Stimulated activated naive CD8-positive, alpha-beta T cell treated with anti-CD3 and anti-CD28 coated beads, Interleukin-15, amount 100 ng/mL, for 72 hours (primary cell): ENCODE measurements at regions not wholly inside any gene's neighbourhood (a gene's known extent, or its start where the extent isn't known, plus 50 kb on each side); places are given as distances from the start of the nearest gene placed in this dataset.

Experiments used
- ATAC-seq: fragments of 150-1000 bp; cut with Tn5 transposase; 2 replicates; pipeline ENCODE4 v1.10.0; 2021; ENCODE audit warnings: mild to moderate bottlenecking, moderate library complexity
- DNase-seq, 2 donors: peaks; one replicate each; pipeline ENCODE4 v3.0.0; 2021 to 2022
- H3K27ac Mint-ChIP-seq, 2 donors: one replicate each; pipeline ENCODE4 v1.8.0; 2022; ENCODE audit warnings: mild to moderate bottlenecking in 2 of 2, mixed read lengths in 2 of 2, moderate library complexity in 2 of 2
- H3K27me3 Mint-ChIP-seq: one replicate; pipeline ENCODE4 v1.8.0; 2022; ENCODE audit warnings: mixed read lengths
- H3K4me1 Mint-ChIP-seq: one replicate; pipeline ENCODE4 v1.8.0; 2022; ENCODE audit warnings: mild to moderate bottlenecking, mixed read lengths
- H3K4me3 Mint-ChIP-seq, 2 donors: one replicate each; pipeline ENCODE4 v1.8.0; 2022; ENCODE audit warnings: mild to moderate bottlenecking in 2 of 2, mixed read lengths in 2 of 2, moderate library complexity in 1 of 2
- H3K9me3 Mint-ChIP-seq, 2 donors: one replicate each; pipeline ENCODE4 v1.8.0; 2022; ENCODE audit warnings: mixed read lengths in 2 of 2

- H3K9me3 Mint-ChIP-seq: peaks cover 11 to 15% of the 10 kb centered on the region in 2 donors
- DNase-seq (no peak), ATAC-seq (no peak)
- no peak overlapping the region for H3K27ac Mint-ChIP-seq
- no peak overlapping the region for H3K4me3 Mint-ChIP-seq
- no peaks in the 10 kb centered on the region for H3K4me1 Mint-ChIP-seq
- H3K27me3 Mint-ChIP-seq: no peaks in the 10 kb centered on the region
Measured at GRCh38 chr10:31620226-31621151, 301.5 kb downstream of the ZEB1 start.

- Mint-ChIP-seq H3K4me1 (no peaks in the 10 kb centered on the region), H3K4me3 (no peak overlapping the region), H3K27me3 (peaks cover 7% of the 10 kb centered on the region), H3K27ac (peak overlapping the region in 1 of 2 donors; percentile 7), H3K9me3 (peaks cover 6 to 8% of the 10 kb centered on the region in 2 donors)
- DNase-seq (no peak), ATAC-seq (no peak)
Measured at GRCh38 chr10:31619531-31620061, 300.6 kb downstream of the ZEB1 start.

GRCh38 chr10:31618541-31619291 lies 299.7 kb downstream of the ZEB1 start:
- Mint-ChIP-seq H3K4me3 (no peak overlapping the region), H3K9me3 (no peaks in the 10 kb centered on the region), H3K27me3 (peaks cover 7% of the 10 kb centered on the region), H3K4me1 (no peaks in the 10 kb centered on the region), H3K27ac (no peak overlapping the region)
- no peak for ATAC-seq
- DNase-seq: no peak

GRCh38 chr10:31617757-31618156 lies 298.7 kb downstream of the ZEB1 start:
- H3K27ac Mint-ChIP-seq: peak overlapping the region in 1 of 2 donors; percentile 83

GRCh38 chr10:31617133-31617532 lies 298.1 kb downstream of the ZEB1 start:
- DNase-seq (no peak), ATAC-seq (no peak)
- Mint-ChIP-seq H3K4me3 (no peak overlapping the region), H3K27ac (no peak overlapping the region), H3K27me3 (peaks cover 7% of the 10 kb centered on the region), H3K9me3 (no peaks in the 10 kb centered on the region), H3K4me1 (no peaks in the 10 kb centered on the region)

More at GRCh38 chr10:31617757-31618156, 298.7 kb downstream of the ZEB1 start:
- no peak for DNase-seq
- peaks cover 7% of the 10 kb centered on the region for H3K27me3 Mint-ChIP-seq
- H3K9me3 Mint-ChIP-seq: no peaks in the 10 kb centered on the region
- no peak overlapping the region for H3K4me3 Mint-ChIP-seq
- peak; percentile 37 for ATAC-seq
- H3K4me1 Mint-ChIP-seq: no peaks in the 10 kb centered on the region

- Mint-ChIP-seq H3K27me3 (peaks cover 21% of the 10 kb centered on the region), H3K27ac (no peak overlapping the region), H3K4me3 (no peak overlapping the region), H3K4me1 (no peaks in the 10 kb centered on the region), H3K9me3 (no peaks in the 10 kb centered on the region)
- no peak for DNase-seq
- no peak for ATAC-seq
Measured at GRCh38 chr10:31615129-31615528, 296.1 kb downstream of the ZEB1 start.

GRCh38 chr10:31614611-31615010 lies 295.6 kb downstream of the ZEB1 start:
- H3K4me1 Mint-ChIP-seq: no peaks in the 10 kb centered on the region
- ATAC-seq (no peak), DNase-seq (no peak)
- H3K27me3 Mint-ChIP-seq: peaks cover 21% of the 10 kb centered on the region
- no peaks in the 10 kb centered on the region for H3K9me3 Mint-ChIP-seq
- no peak overlapping the region for H3K27ac Mint-ChIP-seq
- H3K4me3 Mint-ChIP-seq: no peak overlapping the region

GRCh38 chr10:31612082-31612481 lies 293.1 kb downstream of the ZEB1 start:
- H3K27me3 Mint-ChIP-seq: peaks cover 21% of the 10 kb centered on the region
- no peak for DNase-seq
- ATAC-seq: no peak
- H3K9me3 Mint-ChIP-seq: no peaks in the 10 kb centered on the region
- no peak overlapping the region for H3K27ac Mint-ChIP-seq
- H3K4me1 Mint-ChIP-seq: no peaks in the 10 kb centered on the region
- no peak overlapping the region for H3K4me3 Mint-ChIP-seq

GRCh38 chr10:31611161-31611560 lies 292.1 kb downstream of the ZEB1 start:
- DNase-seq (no peak), ATAC-seq (no peak)
- Mint-ChIP-seq H3K4me1 (no peaks in the 10 kb centered on the region), H3K27ac (no peak overlapping the region), H3K9me3 (no peaks in the 10 kb centered on the region), H3K27me3 (peaks cover 21% of the 10 kb centered on the region), H3K4me3 (no peak overlapping the region)

- no peak for DNase-seq
- Mint-ChIP-seq H3K27me3 (peaks cover 14% of the 10 kb centered on the region), H3K4me3 (no peak overlapping the region), H3K9me3 (no peaks in the 10 kb centered on the region), H3K27ac (no peak overlapping the region), H3K4me1 (peaks cover 6% of the 10 kb centered on the region)
- no peak for ATAC-seq
Measured at GRCh38 chr10:31607481-31607880, 288.5 kb downstream of the ZEB1 start.

GRCh38 chr10:31606841-31607240 lies 287.8 kb downstream of the ZEB1 start:
- H3K4me1 Mint-ChIP-seq: peaks cover 6% of the 10 kb centered on the region

GRCh38 chr10:31605861-31606525 lies 287.0 kb downstream of the ZEB1 start:
- Mint-ChIP-seq H3K4me1 (peaks cover 15% of the 10 kb centered on the region), H3K9me3 (no peaks in the 10 kb centered on the region), H3K27ac (no peak overlapping the region), H3K4me3 (no peak overlapping the region), H3K27me3 (peaks cover 4% of the 10 kb centered on the region)
- ATAC-seq: no peak
- no peak for DNase-seq

More at GRCh38 chr10:31606841-31607240, 287.8 kb downstream of the ZEB1 start:
- Mint-ChIP-seq H3K4me3 (no peak overlapping the region), H3K27me3 (peaks cover 11% of the 10 kb centered on the region), H3K27ac (no peak overlapping the region), H3K9me3 (no peaks in the 10 kb centered on the region)
- DNase-seq (no peak), ATAC-seq (no peak)

- Mint-ChIP-seq H3K4me3 (no peak overlapping the region), H3K9me3 (no peaks in the 10 kb centered on the region), H3K4me1 (peaks cover 20% of the 10 kb centered on the region), H3K27me3 (peaks cover 7% of the 10 kb centered on the region), H3K27ac (no peak overlapping the region)
- ATAC-seq: no peak
- DNase-seq: no peak
Measured at GRCh38 chr10:31605426-31605825, 286.4 kb downstream of the ZEB1 start.

GRCh38 chr10:31604646-31605170 lies 285.7 kb downstream of the ZEB1 start:
- DNase-seq (no peak), ATAC-seq (no peak)
- peaks cover 27% of the 10 kb centered on the region for H3K4me1 Mint-ChIP-seq
- H3K27me3 Mint-ChIP-seq: peaks cover 7% of the 10 kb centered on the region
- no peaks in the 10 kb centered on the region for H3K9me3 Mint-ChIP-seq
- peak overlapping the region; percentile 17 to 40 for H3K4me3 Mint-ChIP-seq
- peak overlapping the region in 1 of 2 donors; percentile 70 for H3K27ac Mint-ChIP-seq

GRCh38 chr10:31604096-31604495 lies 285.1 kb downstream of the ZEB1 start:
- Mint-ChIP-seq H3K27ac (no peak overlapping the region), H3K27me3 (peaks cover 7% of the 10 kb centered on the region), H3K4me1 (peaks cover 27% of the 10 kb centered on the region), H3K4me3 (peak overlapping the region; percentile 84 to 87), H3K9me3 (no peaks in the 10 kb centered on the region)
- no peak for ATAC-seq
- DNase-seq: no peak
